ENCODE measurements at regions not wholly inside any gene's neighbourhood (a gene's known extent, or its start where the extent isn't known, plus 50 kb on each side); places are given as distances from the start of the nearest gene placed in this dataset.

DNA sequence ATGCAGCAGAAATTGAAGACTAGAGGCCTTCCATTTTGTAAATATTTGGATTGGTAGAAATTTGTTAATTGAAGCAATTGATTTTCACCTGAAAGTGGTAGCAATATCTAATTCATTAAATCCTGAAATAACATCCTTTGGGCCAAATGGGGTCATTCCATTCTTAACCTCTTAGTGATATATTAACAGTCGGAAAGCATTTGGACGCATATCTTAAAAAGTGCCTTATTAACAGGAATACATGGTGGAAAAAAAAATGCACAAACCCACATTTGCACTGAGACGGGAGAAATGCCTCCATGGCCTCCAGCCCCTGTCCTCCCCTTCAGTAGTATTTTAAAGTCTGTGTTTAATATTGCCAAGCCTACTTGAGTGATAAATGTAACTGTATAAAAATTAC lies 205.5 kb downstream of the TFAP2B start:
- ChIA-PET POLR2A (no interaction called here), CTCF (ENCODE audit: low intra/inter-chr PET ratio, low total read pairs) (no interaction called here)
- no peak for ATAC-seq
- no peak for TF ChIP-seq ZNF350 (CRISPR knock-in tag; IDR thresholded peaks at IDR 0.05; ENCODE audit: borderline replicate concordance, low read depth)
- TF ChIP-seq HES4 (CRISPR knock-in tag; IDR thresholded peaks at IDR 0.05; ENCODE audit: borderline replicate concordance), result no peak
- no peak for TF ChIP-seq RXRB (CRISPR knock-in tag; IDR thresholded peaks at IDR 0.05; ENCODE audit: borderline replicate concordance)
- Histone ChIP-seq H3K9me3 (ENCODE audit: low read length) (no peaks in the 10 kb centered on the region), H3K27ac (ENCODE audit: extremely low read length, insufficient read depth, low read length) (no peak overlapping the region), H3K4me2 (ENCODE audit: low read depth, low read length) (no peak overlapping the region), H3K4me1 (ENCODE audit: insufficient read depth, low read length) (0 out of 2 replicates have a peak, but pooled peaks cover 11% of the 10 kb centered on the region), H2AFZ (ENCODE audit: low read length) (no peak overlapping the region), H3K4me3 (replicated peaks in 1 of 3; ENCODE audit: insufficient read depth in 1 of 3, low read depth in 2 of 3, low read length in 3 of 3) (no peak overlapping the region), H3K27me3 (ENCODE audit: control insufficient read depth in 1 of 2, insufficient read depth in 2 of 2, low read length in 2 of 2) (no peaks in the 10 kb centered on the region), H3K9ac (ENCODE audit: insufficient read depth, low read depth, low read length) (no peak overlapping the region), H3K36me3 (replicated peaks in 1 of 2; ENCODE audit: control insufficient read depth in 1 of 2, insufficient read depth in 2 of 2, low read length in 2 of 2) (no peaks in the 10 kb centered on the region), H3K79me2 (ENCODE audit: insufficient read depth, low read length) (no peaks in the 10 kb centered on the region), H4K20me1 (ENCODE audit: insufficient read depth, low read length) (no peaks in the 10 kb centered on the region)
- no peak for FAIRE-seq
- no peak for DNase-seq (ENCODE audit: low spot score)
- 69% methylated on average over 3 of the region's 3 CpGs for WGBS (ENCODE audit: low lambda C conversion rate)
- intact Hi-C loops (cut with micrococcal nuclease; ENCODE audit: unreplicated experiment), result no loop called here
- BruUV-seq (replicated peaks), result no TSS peak
- in situ Hi-C loops (cut with HindIII; ENCODE audit: extremely low pct_ligation_motif_present, low pct_unique_long_range_greater_than_20kb), result no loop called here

- Histone ChIP-seq H3K27ac (ENCODE audit: extremely low read length, insufficient read depth, low read length) (no peak overlapping the region), H3K27me3 (ENCODE audit: control insufficient read depth in 1 of 2, insufficient read depth in 2 of 2, low read length in 2 of 2) (no peaks in the 10 kb centered on the region), H3K4me2 (ENCODE audit: low read depth, low read length) (no peak overlapping the region), H3K4me3 (replicated peaks in 1 of 3; ENCODE audit: insufficient read depth in 1 of 3, low read depth in 2 of 3, low read length in 3 of 3) (no peak overlapping the region), H3K9me3 (ENCODE audit: low read length) (no peaks in the 10 kb centered on the region; the same call in 1 of the 2 replicates), H2AFZ (ENCODE audit: low read length) (no peak overlapping the region), H4K20me1 (ENCODE audit: insufficient read depth, low read length) (no peaks in the 10 kb centered on the region), H3K4me1 (ENCODE audit: insufficient read depth, low read length) (0 out of 2 replicates have a peak, but pooled peaks cover 11% of the 10 kb centered on the region), H3K79me2 (ENCODE audit: insufficient read depth, low read length) (no peaks in the 10 kb centered on the region), H3K36me3 (replicated peaks in 1 of 2; ENCODE audit: control insufficient read depth in 1 of 2, insufficient read depth in 2 of 2, low read length in 2 of 2) (no peaks in the 10 kb centered on the region), H3K9ac (ENCODE audit: insufficient read depth, low read depth, low read length) (no peak overlapping the region)
- ATAC-seq (no peak), DNase-seq (ENCODE audit: low spot score) (peak; percentile 18), FAIRE-seq (no peak)
- in situ Hi-C loops (cut with HindIII; ENCODE audit: extremely low pct_ligation_motif_present, low pct_unique_long_range_greater_than_20kb), result no loop called here
- no TSS peak for BruUV-seq (replicated peaks)
- CTCF ChIA-PET (ENCODE audit: low intra/inter-chr PET ratio, low total read pairs), result no interaction called here
- intact Hi-C loops (cut with micrococcal nuclease; ENCODE audit: unreplicated experiment), result no loop called here
- WGBS (ENCODE audit: low lambda C conversion rate), result 14% methylated on average over 18 of the region's 18 CpGs
- TF ChIP-seq ZNF775 (CRISPR knock-in tag; IDR thresholded peaks at IDR 0.05; ENCODE audit: borderline replicate concordance) (no peak), FOSL2 (CRISPR knock-in tag; IDR thresholded peaks at IDR 0.05) (0 out of 2 replicates have a peak, but pooled peaks have one; percentile 25)
- POLR2A ChIA-PET, result no interaction called here
These were observed 206.6 kb downstream of the TFAP2B start for GRCh38 chr6:51025082-51025777.
